ENCODE measurements at regions not wholly inside any gene's neighbourhood (a gene's known extent, or its start where the extent isn't known, plus 50 kb on each side); places are given as distances from the start of the nearest gene placed in this dataset.
"Not testable (repeated sequence)": the region's sequence is repeated elsewhere in the genome, so short reads cannot be mapped to it uniquely, and the experiment has no call there.

- Histone ChIP-seq H3K27me3 (ENCODE audit: low read length) (no peaks in the 10 kb centered on the region), H3K4me1 (ENCODE audit: insufficient read depth, low read length) (no peaks in the 10 kb centered on the region), H3K4me2 (ENCODE audit: low read length) (no peak overlapping the region), H3K79me2 (ENCODE audit: low read length) (no peaks in the 10 kb centered on the region), H3K36me3 (ENCODE audit: low read depth, low read length) (no peaks in the 10 kb centered on the region), H3K9me3 (ENCODE audit: low read length) (no peaks in the 10 kb centered on the region), H3K27ac (ENCODE audit: low read length) (no peak overlapping the region), H3F3A (ENCODE audit: low read length, unreplicated experiment) (no peaks in the 10 kb centered on the region), H3K9me2 (replicated peaks; ENCODE audit: low read length) (no peaks in the 10 kb centered on the region), H4K20me1 (ENCODE audit: low read length) (no peaks in the 10 kb centered on the region), H3K9ac (ENCODE audit: low read length) (no peak overlapping the region), H3K4me3 (ENCODE audit: low read length) (no peak overlapping the region), H2AFZ (ENCODE audit: low read length) (no peak overlapping the region)
- ChIA-PET CTCF (no interaction called here), POLR2A (ENCODE audit: unreplicated experiment) (no interaction called here)
- ATAC-seq (no peak), DNase-seq (no peak)
- no TSS peak for BruUV-seq (replicated peaks)
- intact Hi-C loops (cut with micrococcal nuclease), result no loop called here
- TF ChIP-seq EZH2phosphoT487 (IDR thresholded peaks at IDR 0.05; ENCODE audit: borderline replicate concordance, low read length), result no peak
- no peak for TF ChIP-seq CTCF (conservative IDR thresholded peaks at IDR 0.05; ENCODE audit: low read depth, low read length)
- TF ChIP-seq EZH2 (IDR thresholded peaks at IDR 0.05; ENCODE audit: low read length, unreplicated experiment), result no peak
Measured at GRCh38 chr6:60643870-60644269, 1642.2 kb downstream of the KHDRBS2 start.

- POLR2A ChIA-PET (ENCODE audit: unreplicated experiment); H3K9ac ChIP-seq (ENCODE audit: low read length); H3K4me3 ChIP-seq (ENCODE audit: low read length); CTCF ChIA-PET; H3K27me3 ChIP-seq (ENCODE audit: low read length); H3K9me2 ChIP-seq (replicated peaks; ENCODE audit: low read length); H3K4me1 ChIP-seq (ENCODE audit: insufficient read depth, low read length); H3K27ac ChIP-seq (ENCODE audit: low read length); ATAC-seq; intact Hi-C loops (cut with micrococcal nuclease); H3K36me3 ChIP-seq (ENCODE audit: low read depth, low read length); H4K20me1 ChIP-seq (ENCODE audit: low read length); H2AFZ ChIP-seq (ENCODE audit: low read length); H3F3A ChIP-seq (ENCODE audit: low read length, unreplicated experiment); H3K4me2 ChIP-seq (ENCODE audit: low read length); H3K9me3 ChIP-seq (ENCODE audit: low read length); DNase-seq; BruUV-seq (replicated peaks); H3K79me2 ChIP-seq (ENCODE audit: low read length): not testable (repeated sequence)
Measured at GRCh38 chr6:60639185-60639584, 1646.8 kb downstream of the KHDRBS2 start.
